ENCODE measurements at regions not wholly inside any gene's neighbourhood (a gene's known extent, or its start where the extent isn't known, plus 50 kb on each side); places are given as distances from the start of the nearest gene placed in this dataset.
A peak's percentile ranks its signal among the peaks of the same experiment; 100 is the strongest.

DNA sequence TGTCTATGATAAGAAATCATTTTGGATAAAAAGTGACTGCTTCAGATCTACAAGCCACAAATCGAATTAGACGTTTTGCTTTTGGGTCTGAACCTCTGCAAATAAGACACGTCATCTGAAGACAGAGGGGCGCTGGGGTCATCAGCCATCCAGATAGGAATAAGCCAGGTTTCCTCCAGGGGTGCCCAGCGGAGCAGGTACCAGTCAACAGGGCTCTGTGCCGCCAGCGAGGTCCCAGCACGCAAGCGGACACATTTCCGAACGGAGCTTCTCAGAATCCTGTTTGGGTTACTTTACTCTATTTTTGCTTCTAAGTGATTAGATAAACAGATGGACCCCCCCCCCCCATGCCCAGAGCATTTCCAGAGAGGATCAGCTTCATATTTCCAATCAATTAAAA is 873.8 kb downstream of the BRD1 start:
- Mint-ChIP-seq H3K4me3 (no peak overlapping the region), H3K9me3 (peaks cover 8 to 10% of the 10 kb centered on the region in 2 donors), H3K27me3 (ENCODE audit: low read depth in 2 of 2) (no peaks in the 10 kb centered on the region), H3K36me3 (no peaks in the 10 kb centered on the region), H3K27ac (no peak overlapping the region), H3K4me1 (peaks cover 5 to 13% of the 10 kb centered on the region in 2 donors)
- Histone ChIP-seq H3K27ac (ENCODE audit: low read length) (no peak overlapping the region), H3K9me3 (ENCODE audit: control insufficient read depth, insufficient read depth, low read length) (no peaks in the 10 kb centered on the region), H3K36me3 (ENCODE audit: control insufficient read depth, insufficient read depth, low read length) (no peaks in the 10 kb centered on the region), H3K27me3 (ENCODE audit: control insufficient read depth, insufficient read depth, low read length) (no peaks in the 10 kb centered on the region), H3K4me3 (ENCODE audit: low read length) (no peak overlapping the region), H3K4me1 (ENCODE audit: control insufficient read depth, insufficient read depth, low read length) (no peaks in the 10 kb centered on the region)
- DNase-seq (no peak), ATAC-seq (no peak)
- TF ChIP-seq, protein P1, sequence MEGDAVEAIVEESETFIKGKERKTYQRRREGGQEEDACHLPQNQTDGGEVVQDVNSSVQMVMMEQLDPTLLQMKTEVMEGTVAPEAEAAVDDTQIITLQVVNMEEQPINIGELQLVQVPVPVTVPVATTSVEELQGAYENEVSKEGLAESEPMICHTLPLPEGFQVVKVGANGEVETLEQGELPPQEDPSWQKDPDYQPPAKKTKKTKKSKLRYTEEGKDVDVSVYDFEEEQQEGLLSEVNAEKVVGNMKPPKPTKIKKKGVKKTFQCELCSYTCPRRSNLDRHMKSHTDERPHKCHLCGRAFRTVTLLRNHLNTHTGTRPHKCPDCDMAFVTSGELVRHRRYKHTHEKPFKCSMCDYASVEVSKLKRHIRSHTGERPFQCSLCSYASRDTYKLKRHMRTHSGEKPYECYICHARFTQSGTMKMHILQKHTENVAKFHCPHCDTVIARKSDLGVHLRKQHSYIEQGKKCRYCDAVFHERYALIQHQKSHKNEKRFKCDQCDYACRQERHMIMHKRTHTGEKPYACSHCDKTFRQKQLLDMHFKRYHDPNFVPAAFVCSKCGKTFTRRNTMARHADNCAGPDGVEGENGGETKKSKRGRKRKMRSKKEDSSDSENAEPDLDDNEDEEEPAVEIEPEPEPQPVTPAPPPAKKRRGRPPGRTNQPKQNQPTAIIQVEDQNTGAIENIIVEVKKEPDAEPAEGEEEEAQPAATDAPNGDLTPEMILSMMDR (IDR thresholded peaks at IDR 0.05), result no peak
- WGBS (ENCODE audit: insufficient coverage), result 85% methylated on average over 11 of the region's 11 CpGs
- intact Hi-C loops (cut with micrococcal nuclease), result no loop called here

DNA sequence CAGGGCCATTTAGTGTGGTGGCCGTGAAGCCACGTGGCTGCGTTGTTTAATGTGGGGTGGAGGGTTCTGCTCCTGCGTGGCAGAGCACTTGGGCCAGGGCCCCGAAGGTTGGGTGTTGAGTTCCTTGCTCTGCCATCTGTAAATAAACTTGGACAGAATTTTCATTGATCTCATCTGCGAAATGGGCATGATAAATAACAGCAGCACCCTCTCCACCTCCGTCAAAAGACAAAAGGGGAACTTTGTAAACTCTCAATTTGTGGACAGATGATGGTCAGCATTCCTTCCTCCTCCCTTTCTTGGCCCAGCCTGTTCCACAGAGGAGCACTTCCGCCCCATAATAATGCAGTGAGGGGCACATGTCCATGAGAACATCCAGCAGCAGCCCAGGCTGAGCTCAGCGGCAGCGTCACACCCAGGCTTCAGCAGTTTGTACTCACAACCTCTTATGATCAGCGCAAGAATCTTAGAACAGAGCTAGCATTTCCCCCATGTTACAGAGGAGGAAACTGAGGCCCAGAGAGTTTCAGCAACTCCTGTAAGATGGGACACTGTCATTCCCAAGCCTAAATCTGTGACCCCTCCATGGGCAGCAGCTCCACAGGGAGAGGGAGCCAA is 874.5 kb downstream of the BRD1 start:
- WGBS (ENCODE audit: insufficient coverage), result 83% methylated on average over 11 of the region's 11 CpGs
- H3K27me3 ChIP-seq (ENCODE audit: control insufficient read depth, insufficient read depth, low read length), result no peaks in the 10 kb centered on the region
- TF ChIP-seq, protein P1 (IDR thresholded peaks at IDR 0.05), result no peak
- no peak overlapping the region for H3K4me3 Mint-ChIP-seq
- intact Hi-C loops (cut with micrococcal nuclease), result no loop called here
- ATAC-seq, result no peak
- DNase-seq, result peak in 1 of 2 donors; percentile 7
- H3K9me3 Mint-ChIP-seq, result peaks cover 8 to 10% of the 10 kb centered on the region in 2 donors
- H3K27me3 Mint-ChIP-seq (ENCODE audit: low read depth in 2 of 2), result no peaks in the 10 kb centered on the region
- no peaks in the 10 kb centered on the region for H3K9me3 ChIP-seq (ENCODE audit: control insufficient read depth, insufficient read depth, low read length)
- no peak overlapping the region for H3K4me3 ChIP-seq (ENCODE audit: low read length)
- H3K36me3 Mint-ChIP-seq, result no peaks in the 10 kb centered on the region
- no peaks in the 10 kb centered on the region for H3K36me3 ChIP-seq (ENCODE audit: control insufficient read depth, insufficient read depth, low read length)
- H3K4me1 Mint-ChIP-seq, result peaks cover 5 to 13% of the 10 kb centered on the region in 2 donors
- no peak overlapping the region for H3K27ac ChIP-seq (ENCODE audit: low read length)
- no peak overlapping the region for H3K27ac Mint-ChIP-seq
- no peaks in the 10 kb centered on the region for H3K4me1 ChIP-seq (ENCODE audit: control insufficient read depth, insufficient read depth, low read length)

DNA sequence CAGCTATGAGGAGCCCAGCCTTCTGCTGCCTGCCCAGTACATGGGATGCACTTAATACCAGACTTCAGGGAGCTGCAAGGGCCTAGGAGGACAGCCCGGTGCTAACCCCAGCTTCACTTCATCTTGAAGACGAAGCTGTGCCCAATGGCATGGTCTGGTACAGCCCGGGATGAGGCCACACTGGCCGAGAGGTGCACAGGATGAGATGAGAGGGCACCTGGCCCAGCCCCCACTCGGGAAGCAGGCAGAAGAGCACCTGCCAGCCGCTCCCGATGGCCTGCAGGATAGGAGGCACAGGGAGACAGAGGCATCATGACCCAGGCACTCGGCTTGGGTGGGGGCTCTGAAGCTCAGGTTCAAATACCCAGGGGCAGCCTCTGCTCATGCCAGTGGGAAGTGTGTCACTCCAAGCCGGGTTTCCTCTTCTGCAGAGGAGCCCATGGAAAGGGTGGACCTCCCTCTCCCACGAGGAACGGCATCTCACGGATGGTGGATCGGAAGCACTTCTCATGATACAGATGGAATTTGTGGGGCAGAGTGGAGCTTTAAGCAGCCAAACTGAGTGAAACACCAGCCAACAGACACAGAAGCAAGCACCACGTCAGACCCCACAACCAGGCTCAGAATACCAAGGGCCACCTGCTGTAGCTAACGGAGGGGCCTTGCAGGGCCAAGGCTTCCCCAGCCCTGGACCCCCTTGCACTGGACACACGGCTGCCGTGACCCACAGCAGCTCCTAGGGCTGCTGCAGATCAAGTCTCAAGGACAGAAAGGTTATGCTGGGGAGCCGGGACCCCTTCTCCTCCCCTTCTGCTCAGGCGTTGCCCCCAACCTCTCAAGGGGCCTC is 875.2 kb downstream of the BRD1 start:
- TF ChIP-seq, protein P1 (IDR thresholded peaks at IDR 0.05), result no peak
- Histone ChIP-seq H3K4me3 (ENCODE audit: low read length) (no peak overlapping the region), H3K27ac (ENCODE audit: low read length) (no peak overlapping the region), H3K36me3 (ENCODE audit: control insufficient read depth, insufficient read depth, low read length) (no peaks in the 10 kb centered on the region), H3K9me3 (ENCODE audit: control insufficient read depth, insufficient read depth, low read length) (no peaks in the 10 kb centered on the region), H3K27me3 (ENCODE audit: control insufficient read depth, insufficient read depth, low read length) (no peaks in the 10 kb centered on the region), H3K4me1 (ENCODE audit: control insufficient read depth, insufficient read depth, low read length) (no peaks in the 10 kb centered on the region)
- ATAC-seq (no peak), DNase-seq (peak in 1 of 2 donors; percentile 8)
- Mint-ChIP-seq H3K4me3 (no peak overlapping the region), H3K4me1 (peaks cover 5 to 13% of the 10 kb centered on the region in 2 donors), H3K27me3 (ENCODE audit: low read depth in 2 of 2) (no peaks in the 10 kb centered on the region), H3K27ac (no peak overlapping the region), H3K9me3 (peaks cover 8 to 10% of the 10 kb centered on the region in 2 donors), H3K36me3 (no peaks in the 10 kb centered on the region)
- intact Hi-C loops (cut with micrococcal nuclease), result no loop called here
- WGBS (ENCODE audit: insufficient coverage), result 81% methylated on average over 18 of the region's 19 CpGs
